Upper lobe of right lung (tissue), 1 donor: ENCODE measurements at regions not wholly inside any gene's neighbourhood (a gene's known extent, or its start where the extent isn't known, plus 50 kb on each side); places are given as distances from the start of the nearest gene placed in this dataset.

Experiments
- ATAC-seq: fragments of 200-7000 bp; cut with Tn5 transposase; one replicate; pipeline ENCODE4 v1.9.1; 2020; ENCODE audit warnings: mild to moderate bottlenecking, moderate library complexity
- DNase-seq: peaks from one replicate; pipeline ENCODE4 v3.0.0-alpha.2; 2020
- H3K27ac ChIP-seq: fragments of 200-600 bp; one replicate; pipeline ENCODE4 v1.8.0; 2022
- H3K27me3 ChIP-seq: fragments of 200-600 bp; one replicate; pipeline ENCODE4 v1.8.0; 2022; ENCODE audit warnings: mild to moderate bottlenecking
- H3K36me3 ChIP-seq: fragments of 200-600 bp; one replicate; pipeline ENCODE4 v1.8.0; 2022
- H3K4me1 ChIP-seq: fragments of 200-600 bp; one replicate; pipeline ENCODE4 v1.8.0; 2022
- H3K4me3 ChIP-seq: fragments of 200-600 bp; one replicate; pipeline ENCODE4 v1.8.0; 2022; ENCODE audit warnings: mild to moderate bottlenecking
- H3K9me3 ChIP-seq: fragments of 200-600 bp; one replicate; pipeline ENCODE4 v1.8.0; 2022
- CTCF ChIP-seq: fragments of 200-600 bp; IDR thresholded peaks from one replicate; pipeline ENCODE4 v1.8.0; 2022; ENCODE audit warnings: antibody characterized with exemption
- intact Hi-C: fragments of 100-400 bp; cut with DNase I; formaldehyde crosslinking; loops from one replicate; pipeline ENCODE4 v1.11.0; 2022
- donor health status: DM: no; HTN: yes; CAD: no; lungs with severe emphysema.

- ATAC-seq, result no peak
- Histone ChIP-seq H3K4me3 (no peak overlapping the region), H3K9me3 (no peaks in the 10 kb centered on the region), H3K27ac (no peak overlapping the region), H3K27me3 (no peaks in the 10 kb centered on the region), H3K4me1 (no peaks in the 10 kb centered on the region), H3K36me3 (no peaks in the 10 kb centered on the region)
- intact Hi-C loops, result no loop called here
- DNase-seq, result no peak
- TF ChIP-seq CTCF, result no peak
Measured at GRCh38 chr4:57924951-57925350, 814.8 kb upstream of the IGFBP7 start.

GRCh38 chr4:57916479-57916878 lies 806.3 kb upstream of the IGFBP7 start:
- H3K36me3 ChIP-seq, result no peaks in the 10 kb centered on the region
- TF ChIP-seq CTCF, result no peak
- no peak overlapping the region for H3K27ac ChIP-seq
- ATAC-seq (no peak), DNase-seq (no peak)
- no peaks in the 10 kb centered on the region for H3K4me1 ChIP-seq
- H3K9me3 ChIP-seq, result no peaks in the 10 kb centered on the region
- no peaks in the 10 kb centered on the region for H3K27me3 ChIP-seq
- intact Hi-C loops, result no loop called here
- no peak overlapping the region for H3K4me3 ChIP-seq

GRCh38 chr4:57911203-57911602 lies 801.0 kb upstream of the IGFBP7 start:
- intact Hi-C loops, result no loop called here
- H3K36me3 ChIP-seq, result no peaks in the 10 kb centered on the region
- no peaks in the 10 kb centered on the region for H3K27me3 ChIP-seq
- H3K27ac ChIP-seq, result no peak overlapping the region
- no peak for DNase-seq
- TF ChIP-seq CTCF, result no peak
- H3K4me3 ChIP-seq, result no peak overlapping the region
- ATAC-seq, result no peak
- no peaks in the 10 kb centered on the region for H3K4me1 ChIP-seq
- no peaks in the 10 kb centered on the region for H3K9me3 ChIP-seq

DNA sequence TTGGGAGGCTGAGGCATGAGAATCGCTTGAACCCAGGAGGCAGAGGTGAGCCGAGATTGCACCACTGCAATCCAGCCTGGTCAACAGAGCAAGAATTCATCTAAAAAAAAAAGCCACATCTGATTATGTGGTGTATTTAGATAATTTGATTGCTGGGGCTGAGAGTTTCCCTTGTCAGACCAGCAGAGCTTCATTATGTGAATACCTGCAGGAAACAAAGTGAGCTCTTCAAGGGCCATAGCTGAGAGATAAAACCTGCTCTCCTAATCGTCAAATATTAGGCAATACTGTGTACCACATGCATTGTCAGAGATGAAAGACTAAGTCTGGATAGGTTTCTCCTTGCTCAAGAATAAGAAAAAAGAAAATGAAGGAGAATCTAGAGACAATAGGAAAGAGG lies 800.0 kb upstream of the IGFBP7 start:
- no peak overlapping the region for H3K4me3 ChIP-seq
- no peak overlapping the region for H3K27ac ChIP-seq
- H3K9me3 ChIP-seq, result no peaks in the 10 kb centered on the region
- H3K4me1 ChIP-seq, result no peaks in the 10 kb centered on the region
- H3K36me3 ChIP-seq, result no peaks in the 10 kb centered on the region
- no peak for ATAC-seq
- no peaks in the 10 kb centered on the region for H3K27me3 ChIP-seq
- intact Hi-C loops, result no loop called here
- DNase-seq, result no peak
- TF ChIP-seq CTCF, result no peak

- no peak for TF ChIP-seq CTCF
- H3K9me3 ChIP-seq, result no peaks in the 10 kb centered on the region
- intact Hi-C loops, result no loop called here
- H3K27me3 ChIP-seq, result no peaks in the 10 kb centered on the region
- H3K4me1 ChIP-seq, result no peaks in the 10 kb centered on the region
- DNase-seq (no peak), ATAC-seq (no peak)
- H3K4me3 ChIP-seq, result no peak overlapping the region
- no peak overlapping the region for H3K27ac ChIP-seq
- H3K36me3 ChIP-seq, result no peaks in the 10 kb centered on the region
Measured at GRCh38 chr4:57905965-57906364, 795.8 kb upstream of the IGFBP7 start.

GRCh38 chr4:57877047-57877458 lies 766.9 kb upstream of the IGFBP7 start:
- H3K27ac ChIP-seq, result no peak overlapping the region
- no peak for DNase-seq
- TF ChIP-seq CTCF, result no peak
- H3K9me3 ChIP-seq, result no peaks in the 10 kb centered on the region
- H3K4me3 ChIP-seq, result no peak overlapping the region
- no peaks in the 10 kb centered on the region for H3K27me3 ChIP-seq
- no peaks in the 10 kb centered on the region for H3K36me3 ChIP-seq
- intact Hi-C loops, result no loop called here
- no peak for ATAC-seq
- H3K4me1 ChIP-seq, result no peaks in the 10 kb centered on the region
